ENCODE measurements at regions not wholly inside any gene's neighbourhood (a gene's known extent, or its start where the extent isn't known, plus 50 kb on each side); places are given as distances from the start of the nearest gene placed in this dataset.

DNA sequence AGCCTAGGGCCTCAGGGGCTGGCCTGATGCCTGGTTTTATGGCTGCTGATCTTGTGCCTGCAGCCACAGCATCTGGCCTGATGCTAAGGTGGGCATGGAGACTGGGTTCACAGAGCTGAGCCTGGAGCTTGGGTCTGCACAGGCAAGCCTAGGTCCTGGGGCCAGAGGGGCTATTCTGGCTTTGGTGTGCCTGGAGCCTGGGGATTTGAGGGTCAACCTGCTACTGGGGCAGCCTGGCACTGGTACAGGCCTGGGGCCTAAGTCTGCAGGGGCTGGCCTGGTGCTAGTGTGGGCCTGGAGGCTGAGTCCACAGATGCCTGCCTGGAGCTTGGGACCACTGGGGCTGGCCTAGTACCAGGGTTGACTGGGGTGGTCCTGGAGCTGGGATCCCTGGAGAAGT is 481.8 kb upstream of the GHITM start:
- Histone ChIP-seq H3F3A (ENCODE audit: insufficient read depth, low read length) (no peaks in the 10 kb centered on the region), H3K79me2 (ENCODE audit: low read length) (no peaks in the 10 kb centered on the region), H3K9ac (ENCODE audit: low read length) (no peak overlapping the region), H3K9me2 (replicated peaks; ENCODE audit: insufficient read depth, low read length) (no peaks in the 10 kb centered on the region), H3K27me3 (replicated peaks; ENCODE audit: insufficient read depth, low read length) (no peaks in the 10 kb centered on the region), H3K4me1 (ENCODE audit: low read length) (no peaks in the 10 kb centered on the region), H3K36me3 (replicated peaks; ENCODE audit: insufficient read depth, low read length) (no peaks in the 10 kb centered on the region), H3K9me3 (replicated peaks; ENCODE audit: insufficient read depth, low read length) (no peaks in the 10 kb centered on the region), H3K4me3 (ENCODE audit: low read length) (no peak overlapping the region), H3K27ac (ENCODE audit: low read length) (no peak overlapping the region), H4K20me1 (ENCODE audit: insufficient read depth, low read length) (no peaks in the 10 kb centered on the region), H3K4me2 (ENCODE audit: low read depth, low read length) (no peak overlapping the region), H2AFZ (ENCODE audit: low read length) (no peak overlapping the region)
- TF ChIP-seq EZH2phosphoT487 (IDR thresholded peaks at IDR 0.05; ENCODE audit: low read length) (no peak), EZH2 (optimal IDR thresholded peaks at IDR 0.05; ENCODE audit: low read depth, low read length) (no peak)
- TF ChIP-seq, protein P1, sequence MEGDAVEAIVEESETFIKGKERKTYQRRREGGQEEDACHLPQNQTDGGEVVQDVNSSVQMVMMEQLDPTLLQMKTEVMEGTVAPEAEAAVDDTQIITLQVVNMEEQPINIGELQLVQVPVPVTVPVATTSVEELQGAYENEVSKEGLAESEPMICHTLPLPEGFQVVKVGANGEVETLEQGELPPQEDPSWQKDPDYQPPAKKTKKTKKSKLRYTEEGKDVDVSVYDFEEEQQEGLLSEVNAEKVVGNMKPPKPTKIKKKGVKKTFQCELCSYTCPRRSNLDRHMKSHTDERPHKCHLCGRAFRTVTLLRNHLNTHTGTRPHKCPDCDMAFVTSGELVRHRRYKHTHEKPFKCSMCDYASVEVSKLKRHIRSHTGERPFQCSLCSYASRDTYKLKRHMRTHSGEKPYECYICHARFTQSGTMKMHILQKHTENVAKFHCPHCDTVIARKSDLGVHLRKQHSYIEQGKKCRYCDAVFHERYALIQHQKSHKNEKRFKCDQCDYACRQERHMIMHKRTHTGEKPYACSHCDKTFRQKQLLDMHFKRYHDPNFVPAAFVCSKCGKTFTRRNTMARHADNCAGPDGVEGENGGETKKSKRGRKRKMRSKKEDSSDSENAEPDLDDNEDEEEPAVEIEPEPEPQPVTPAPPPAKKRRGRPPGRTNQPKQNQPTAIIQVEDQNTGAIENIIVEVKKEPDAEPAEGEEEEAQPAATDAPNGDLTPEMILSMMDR (IDR thresholded peaks at IDR 0.05; ENCODE audit: low read length): no peak
- no peak for DNase-seq

GRCh38 chr10:83663918-83664317 is 475.4 kb upstream of the GHITM start:
- Histone ChIP-seq H2AFZ (ENCODE audit: low read length) (no peak overlapping the region), H3K27me3 (replicated peaks; ENCODE audit: insufficient read depth, low read length) (no peaks in the 10 kb centered on the region), H3K4me1 (ENCODE audit: low read length) (no peaks in the 10 kb centered on the region), H3K4me3 (ENCODE audit: low read length) (no peak overlapping the region), H3K9me2 (replicated peaks; ENCODE audit: insufficient read depth, low read length) (no peaks in the 10 kb centered on the region), H3K79me2 (ENCODE audit: low read length) (no peaks in the 10 kb centered on the region), H3K4me2 (ENCODE audit: low read depth, low read length) (no peak overlapping the region), H3K27ac (ENCODE audit: low read length) (no peak overlapping the region), H4K20me1 (ENCODE audit: insufficient read depth, low read length) (no peaks in the 10 kb centered on the region), H3K9me3 (replicated peaks; ENCODE audit: insufficient read depth, low read length) (no peaks in the 10 kb centered on the region), H3F3A (ENCODE audit: insufficient read depth, low read length) (no peaks in the 10 kb centered on the region), H3K36me3 (replicated peaks; ENCODE audit: insufficient read depth, low read length) (no peaks in the 10 kb centered on the region), H3K9ac (ENCODE audit: low read length) (no peak overlapping the region)
- TF ChIP-seq EZH2 (optimal IDR thresholded peaks at IDR 0.05; ENCODE audit: low read depth, low read length) (no peak), EZH2phosphoT487 (IDR thresholded peaks at IDR 0.05; ENCODE audit: low read length) (no peak)
- TF ChIP-seq, protein P1 (IDR thresholded peaks at IDR 0.05; ENCODE audit: low read length): no peak
- DNase-seq: no peak

DNA sequence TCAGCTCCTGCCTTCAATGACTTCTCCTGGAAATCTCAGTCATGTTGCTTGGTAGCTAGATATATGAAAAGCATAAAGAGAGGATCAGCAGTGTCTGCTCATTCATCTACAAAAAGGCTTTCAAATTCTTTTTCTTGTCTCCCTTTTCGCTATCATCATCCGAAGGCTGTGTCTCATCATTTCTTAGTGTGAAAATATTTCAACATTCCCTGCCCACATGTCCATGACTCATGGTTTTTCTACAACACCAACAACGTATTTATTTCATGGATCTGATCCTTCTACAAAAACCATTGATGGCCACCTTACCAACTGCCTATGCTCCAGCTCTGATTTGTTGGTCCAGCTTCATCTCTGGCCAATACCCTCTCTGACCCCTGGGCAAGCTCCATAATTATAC is 472.5 kb upstream of the GHITM start:
- Histone ChIP-seq H3K36me3 (replicated peaks; ENCODE audit: insufficient read depth, low read length) (no peaks in the 10 kb centered on the region), H3K27ac (ENCODE audit: low read length) (no peak overlapping the region), H3K79me2 (ENCODE audit: low read length) (no peaks in the 10 kb centered on the region), H3K4me1 (ENCODE audit: low read length) (no peaks in the 10 kb centered on the region), H3K9ac (ENCODE audit: low read length) (no peak overlapping the region), H3K4me3 (ENCODE audit: low read length) (no peak overlapping the region), H3K4me2 (ENCODE audit: low read depth, low read length) (no peak overlapping the region), H3F3A (ENCODE audit: insufficient read depth, low read length) (no peaks in the 10 kb centered on the region), H2AFZ (ENCODE audit: low read length) (no peak overlapping the region), H4K20me1 (ENCODE audit: insufficient read depth, low read length) (no peaks in the 10 kb centered on the region), H3K27me3 (replicated peaks; ENCODE audit: insufficient read depth, low read length) (no peaks in the 10 kb centered on the region), H3K9me2 (replicated peaks; ENCODE audit: insufficient read depth, low read length) (no peaks in the 10 kb centered on the region), H3K9me3 (replicated peaks; ENCODE audit: insufficient read depth, low read length) (no peaks in the 10 kb centered on the region)
- TF ChIP-seq EZH2phosphoT487 (IDR thresholded peaks at IDR 0.05; ENCODE audit: low read length) (no peak), EZH2 (optimal IDR thresholded peaks at IDR 0.05; ENCODE audit: low read depth, low read length) (no peak)
- TF ChIP-seq, protein P1 (IDR thresholded peaks at IDR 0.05; ENCODE audit: low read length): no peak
- no peak for DNase-seq

Measured in MM.1S (cell line).